ENCODE measurements at regions not wholly inside any gene's neighbourhood (a gene's known extent, or its start where the extent isn't known, plus 50 kb on each side); places are given as distances from the start of the nearest gene placed in this dataset.

- H3K36me3 ChIP-seq = no peaks in the 10 kb centered on the region
- no peak overlapping the region for H3K4me3 ChIP-seq
- H3K27me3 ChIP-seq = no peaks in the 10 kb centered on the region
- no peaks in the 10 kb centered on the region for H3K9me3 ChIP-seq
- intact Hi-C loops (cut with DNase I) = no loop called here
- no peak for DNase-seq
- H3K27ac ChIP-seq = no peak overlapping the region
- H3K4me1 ChIP-seq = no peaks in the 10 kb centered on the region
- no peak for TF ChIP-seq POLR2A (IDR thresholded peaks at IDR 0.05)
- no peak for TF ChIP-seq CTCF (IDR thresholded peaks at IDR 0.05)
- 62% methylated on average over 6 of the region's 6 CpGs for WGBS (ENCODE audit: insufficient coverage, low coverage, low lambda C conversion rate, missing lambda C conversion rate)
- no peak for ATAC-seq
Measured at GRCh38 chr5:167304834-167305469, 986.5 kb upstream of the WWC1 start.

- 68% methylated on average over 9 of the region's 9 CpGs for WGBS (ENCODE audit: insufficient coverage, low coverage, low lambda C conversion rate, missing lambda C conversion rate)
- H3K9me3 ChIP-seq = no peaks in the 10 kb centered on the region
- no peak overlapping the region for H3K27ac ChIP-seq
- no peaks in the 10 kb centered on the region for H3K27me3 ChIP-seq
- ATAC-seq (no peak), DNase-seq (no peak)
- no peaks in the 10 kb centered on the region for H3K4me1 ChIP-seq
- no peaks in the 10 kb centered on the region for H3K36me3 ChIP-seq
- no peak overlapping the region for H3K4me3 ChIP-seq
- intact Hi-C loops (cut with DNase I) = no loop called here
- no peak for TF ChIP-seq POLR2A (IDR thresholded peaks at IDR 0.05)
- TF ChIP-seq CTCF (IDR thresholded peaks at IDR 0.05) = no peak
Measured at GRCh38 chr5:167305591-167306213, 985.7 kb upstream of the WWC1 start.

GRCh38 chr5:167307042-167307441, 984.4 kb upstream of the WWC1 start:
- DNase-seq = no peak
- TF ChIP-seq CTCF (IDR thresholded peaks at IDR 0.05) (no peak), POLR2A (IDR thresholded peaks at IDR 0.05) (no peak)
- WGBS (ENCODE audit: insufficient coverage, low coverage, low lambda C conversion rate, missing lambda C conversion rate) = 73% methylated on average over 3 of the region's 4 CpGs
- intact Hi-C loops (cut with DNase I) = no loop called here
- H3K4me1 ChIP-seq = no peaks in the 10 kb centered on the region
- no peaks in the 10 kb centered on the region for H3K9me3 ChIP-seq
- no peak overlapping the region for H3K27ac ChIP-seq
- H3K4me3 ChIP-seq = no peak overlapping the region
- H3K36me3 ChIP-seq = no peaks in the 10 kb centered on the region
- no peak for ATAC-seq
- no peaks in the 10 kb centered on the region for H3K27me3 ChIP-seq

GRCh38 chr5:167308466-167308865, 983.0 kb upstream of the WWC1 start:
- H3K4me1 ChIP-seq = no peaks in the 10 kb centered on the region
- H3K27ac ChIP-seq = no peak overlapping the region
- H3K9me3 ChIP-seq = no peaks in the 10 kb centered on the region
- no peaks in the 10 kb centered on the region for H3K36me3 ChIP-seq
- H3K4me3 ChIP-seq = no peak overlapping the region
- no peaks in the 10 kb centered on the region for H3K27me3 ChIP-seq
- TF ChIP-seq CTCF (IDR thresholded peaks at IDR 0.05) (no peak), POLR2A (IDR thresholded peaks at IDR 0.05) (no peak)
- intact Hi-C loops (cut with DNase I) = no loop called here
- WGBS (ENCODE audit: insufficient coverage, low coverage, low lambda C conversion rate, missing lambda C conversion rate) = 63% methylated on average over 4 of the region's 5 CpGs
- ATAC-seq (no peak), DNase-seq (no peak)
